Karpas-422 (cell line): ENCODE measurements at regions not wholly inside any gene's neighbourhood (a gene's known extent, or its start where the extent isn't known, plus 50 kb on each side); places are given as distances from the start of the nearest gene placed in this dataset.

Source experiments
- DNase-seq: peaks from one replicate; pipeline ENCODE4 v3.0.0-alpha.2; 2015
- H2AFZ ChIP-seq: fragments of 200-600 bp; sonication (generic); 2 replicates; pipeline ENCODE4 v1.6.1; 2014; ENCODE audit warnings: antibody characterized with exemption, low read length, mixed read lengths
- H3K27ac ChIP-seq: fragments of 200-600 bp; sonication (generic); 2 replicates; pipeline ENCODE4 v1.5.1; 2014; ENCODE audit warnings: mild to moderate bottlenecking, low read length, moderate library complexity
- H3K27me3 ChIP-seq: fragments of 200-600 bp; sonication (generic); 2 replicates; pipeline ENCODE4 v1.6.1; 2014; ENCODE audit warnings: low read length, mixed read lengths
- H3K36me3 ChIP-seq: fragments of 200-600 bp; sonication (generic); 2 replicates; pipeline ENCODE4 v1.6.1; 2014; ENCODE audit warnings: low read length, mixed read lengths; ENCODE audit not compliant: insufficient read depth
- H3K4me1 ChIP-seq: fragments of 200-600 bp; sonication (generic); 2 replicates; pipeline ENCODE4 v1.6.1; 2014; ENCODE audit warnings: mild to moderate bottlenecking, low read length, mixed read lengths
- H3K4me2 ChIP-seq: fragments of 200-600 bp; sonication (generic); 2 replicates; pipeline ENCODE4 v1.6.1; 2014; ENCODE audit warnings: low read length, low read depth, mild to moderate bottlenecking; ENCODE audit not compliant: poor library complexity, severe bottlenecking
- H3K4me3 ChIP-seq: fragments of 200-600 bp; sonication (generic); 2 replicates; pipeline ENCODE4 v1.5.1; 2014; ENCODE audit warnings: mild to moderate bottlenecking, antibody characterized with exemption, low read length, mixed read lengths
- H3K79me2 ChIP-seq: fragments of 200-600 bp; sonication (generic); 2 replicates; pipeline ENCODE4 v1.6.1; 2014; ENCODE audit warnings: mild to moderate bottlenecking, low read length, mixed read lengths
- H3K9ac ChIP-seq: fragments of 200-600 bp; sonication (generic); 2 replicates; pipeline ENCODE4 v1.6.0; 2014; ENCODE audit warnings: low read length
- H3K9me2 ChIP-seq: fragments of 200-600 bp; sonication (generic), shearing (Covaris generic); replicated peaks from 2 replicates; pipeline ENCODE4 v1.6.0; 2014; ENCODE audit warnings: mild to moderate bottlenecking, low read length, moderate library complexity; ENCODE audit not compliant: insufficient read depth
- H3K9me3 ChIP-seq: fragments of 300-700, 200-600 bp; sonication (generic); 2 replicates; pipeline ENCODE4 v1.6.1; 2014; ENCODE audit warnings: low read length, mixed read lengths
- H4K20me1 ChIP-seq: fragments of 200-600 bp; sonication (generic); 2 replicates; pipeline ENCODE4 v1.6.1; 2014; ENCODE audit warnings: mild to moderate bottlenecking, antibody characterized with exemption, low read length, low read depth; ENCODE audit not compliant: insufficient read depth

DNA sequence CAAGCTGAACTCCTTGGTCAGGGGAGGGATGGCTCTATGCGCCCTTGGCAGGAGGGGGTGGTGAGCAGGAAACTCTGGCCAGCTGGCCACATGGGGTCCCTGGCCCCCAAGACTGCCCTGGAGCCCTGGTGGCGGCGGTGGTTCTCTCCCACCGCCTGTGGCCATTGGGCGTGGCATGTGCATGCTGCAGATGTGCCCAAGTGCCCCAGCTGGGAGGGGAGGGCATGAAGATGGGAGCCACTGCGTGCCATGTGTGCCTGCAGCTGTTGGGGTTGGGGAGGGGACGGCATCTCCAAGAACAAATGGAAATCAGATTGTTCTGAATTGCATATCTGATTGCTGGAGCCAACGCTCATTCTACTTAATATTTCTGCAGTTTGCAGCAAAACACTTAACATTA, 115.7 kb upstream of the IGF1 start:
- H3K9me3 ChIP-seq, result no peaks in the 10 kb centered on the region

DNA sequence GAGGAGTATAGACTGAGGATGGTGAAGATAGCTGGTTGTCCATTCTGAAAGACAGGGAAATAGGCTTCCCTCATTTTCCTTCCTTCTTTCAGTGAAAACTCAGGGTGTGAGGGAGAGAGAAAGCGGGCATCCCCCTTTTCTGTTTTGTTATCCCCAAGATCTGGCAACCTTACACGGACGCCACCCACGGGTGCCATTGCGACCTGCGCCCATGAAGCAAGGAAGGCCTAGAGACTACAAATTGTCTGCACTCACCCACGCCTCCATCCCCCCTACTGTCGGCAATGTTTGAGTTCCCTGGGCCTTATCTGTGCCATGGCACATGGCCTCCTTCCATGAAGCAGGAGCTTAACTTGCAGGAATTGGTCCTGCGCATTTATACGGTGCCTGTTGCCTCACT, 115.0 kb upstream of the IGF1 start:
- no peak overlapping the region for H3K9ac ChIP-seq
- no peaks in the 10 kb centered on the region for H3K9me2 ChIP-seq
- no peaks in the 10 kb centered on the region for H3K27me3 ChIP-seq
- H3K36me3 ChIP-seq, result no peaks in the 10 kb centered on the region
- H3K4me2 ChIP-seq, result no peak overlapping the region
- H3K79me2 ChIP-seq, result no peaks in the 10 kb centered on the region
- H3K9me3 ChIP-seq, result no peaks in the 10 kb centered on the region
- H3K27ac ChIP-seq, result no peak overlapping the region
- DNase-seq, result no peak
- H4K20me1 ChIP-seq, result no peaks in the 10 kb centered on the region
- no peak overlapping the region for H3K4me3 ChIP-seq
- no peaks in the 10 kb centered on the region for H3K4me1 ChIP-seq
- no peak overlapping the region for H2AFZ ChIP-seq

More for the DNA sequence above, 115.7 kb upstream of the IGF1 start:
- no peaks in the 10 kb centered on the region for H3K4me1 ChIP-seq
- no peaks in the 10 kb centered on the region for H4K20me1 ChIP-seq
- H3K4me3 ChIP-seq, result no peak overlapping the region
- no peak overlapping the region for H3K27ac ChIP-seq
- H3K9ac ChIP-seq, result no peak overlapping the region
- no peaks in the 10 kb centered on the region for H3K9me2 ChIP-seq
- no peak overlapping the region for H3K4me2 ChIP-seq
- H3K36me3 ChIP-seq, result no peaks in the 10 kb centered on the region
- H2AFZ ChIP-seq, result no peak overlapping the region
- no peaks in the 10 kb centered on the region for H3K27me3 ChIP-seq
- no peak for DNase-seq
- no peaks in the 10 kb centered on the region for H3K79me2 ChIP-seq

DNA sequence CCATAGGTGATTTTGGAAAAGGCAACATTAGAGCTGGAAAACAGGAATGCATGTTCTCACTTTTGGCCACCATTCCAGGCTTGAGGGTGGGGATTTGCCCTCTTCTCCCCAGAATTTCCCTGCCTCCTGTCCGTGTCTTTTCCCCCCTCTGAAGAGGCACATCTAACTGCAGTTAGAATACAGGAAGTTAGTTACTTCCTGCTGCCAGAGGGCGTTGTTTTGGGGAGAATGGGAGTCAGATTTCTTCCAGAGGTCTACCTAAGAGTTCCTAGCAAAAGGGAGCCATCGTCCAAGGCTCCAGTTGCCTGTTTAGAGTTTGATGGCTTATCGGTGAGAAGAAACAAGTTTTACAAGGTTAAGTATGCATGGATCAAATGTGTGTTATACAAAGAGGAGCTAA, 112.8 kb upstream of the IGF1 start:
- Histone ChIP-seq H3K4me1 (no peaks in the 10 kb centered on the region), H3K36me3 (no peaks in the 10 kb centered on the region), H3K9me3 (no peaks in the 10 kb centered on the region), H3K9me2 (no peaks in the 10 kb centered on the region), H4K20me1 (no peaks in the 10 kb centered on the region), H3K9ac (no peak overlapping the region), H3K27me3 (no peaks in the 10 kb centered on the region), H3K4me3 (no peak overlapping the region), H2AFZ (no peak overlapping the region), H3K4me2 (no peak overlapping the region), H3K27ac (no peak overlapping the region), H3K79me2 (no peaks in the 10 kb centered on the region)
- DNase-seq, result no peak

DNA sequence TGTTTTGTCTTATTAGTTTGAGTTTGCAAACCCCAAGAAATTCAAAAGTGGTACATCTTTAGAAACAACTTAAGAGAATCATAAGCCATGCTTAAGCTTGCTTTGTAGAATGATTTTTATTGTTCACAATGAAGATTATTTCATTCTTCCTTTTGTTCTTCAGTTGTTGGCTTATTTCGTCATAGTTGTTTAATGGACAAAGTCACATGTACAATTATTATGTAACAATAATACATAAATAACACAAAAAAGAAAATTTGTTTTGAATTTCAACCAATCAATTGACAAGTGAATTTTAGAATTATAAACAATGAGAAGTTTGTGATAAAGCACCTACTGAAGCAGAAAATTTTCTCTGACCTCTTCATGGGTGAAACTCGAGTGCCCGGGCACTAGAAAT, 111.8 kb upstream of the IGF1 start:
- Histone ChIP-seq H4K20me1 (no peaks in the 10 kb centered on the region), H3K4me1 (no peaks in the 10 kb centered on the region), H3K79me2 (no peaks in the 10 kb centered on the region), H3K9ac (no peak overlapping the region), H3K36me3 (no peaks in the 10 kb centered on the region), H3K4me2 (no peak overlapping the region), H2AFZ (no peak overlapping the region), H3K9me2 (no peaks in the 10 kb centered on the region), H3K27ac (no peak overlapping the region), H3K4me3 (no peak overlapping the region), H3K27me3 (no peaks in the 10 kb centered on the region), H3K9me3 (no peaks in the 10 kb centered on the region)
- no peak for DNase-seq

DNA sequence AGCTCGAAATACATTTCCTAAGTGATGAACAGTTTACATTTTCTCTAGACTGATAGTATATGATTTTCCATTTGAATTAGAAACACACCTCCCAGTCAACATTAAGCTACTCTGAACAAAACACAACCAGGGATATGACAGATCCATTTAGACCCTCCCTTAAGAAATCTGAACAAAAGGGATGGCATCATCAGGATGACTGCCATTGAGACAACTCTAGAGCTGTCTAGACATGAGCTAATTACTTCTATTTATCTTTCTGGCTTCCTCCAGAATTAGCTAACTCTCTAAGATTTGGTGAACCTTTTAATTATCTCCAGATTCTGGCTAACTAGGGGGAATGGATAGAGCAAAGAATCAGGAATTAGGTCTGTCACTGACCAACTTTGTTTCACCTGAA, 92.9 kb upstream of the IGF1 start:
- Histone ChIP-seq H3K9me3 (no peaks in the 10 kb centered on the region), H2AFZ (no peak overlapping the region), H3K4me2 (no peak overlapping the region)

DNA sequence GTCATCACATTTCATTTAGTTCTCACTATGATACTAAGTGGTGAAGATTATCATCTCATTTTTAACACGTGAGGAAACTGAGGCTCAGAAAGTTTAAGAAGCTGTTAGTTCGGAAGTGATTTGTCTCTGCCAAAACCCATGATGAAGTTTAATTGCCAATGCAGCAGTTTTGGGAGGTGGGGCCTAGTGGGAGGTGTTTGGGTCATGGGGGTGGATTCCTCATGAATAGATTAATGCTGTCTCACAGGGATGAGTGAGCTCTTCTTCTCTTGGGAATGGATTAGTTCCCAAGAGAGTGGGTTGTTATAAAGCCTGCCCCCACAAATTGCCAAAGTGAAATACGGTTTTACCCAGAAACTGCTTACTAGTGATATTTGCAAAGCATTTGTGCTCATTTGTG, 91.5 kb upstream of the IGF1 start:
- no peaks in the 10 kb centered on the region for H4K20me1 ChIP-seq
- H3K79me2 ChIP-seq, result no peaks in the 10 kb centered on the region
- H3K9me2 ChIP-seq, result no peaks in the 10 kb centered on the region
- no peaks in the 10 kb centered on the region for H3K36me3 ChIP-seq
- H3K4me1 ChIP-seq, result no peaks in the 10 kb centered on the region
- H3K9ac ChIP-seq, result no peak overlapping the region
- no peak overlapping the region for H2AFZ ChIP-seq
- no peak overlapping the region for H3K4me3 ChIP-seq
- no peak overlapping the region for H3K4me2 ChIP-seq
- no peaks in the 10 kb centered on the region for H3K9me3 ChIP-seq
- no peak for DNase-seq
- H3K27me3 ChIP-seq, result no peaks in the 10 kb centered on the region
- H3K27ac ChIP-seq, result no peak overlapping the region

More for the DNA sequence above, 92.9 kb upstream of the IGF1 start:
- Histone ChIP-seq H3K4me3 (no peak overlapping the region), H3K79me2 (no peaks in the 10 kb centered on the region), H4K20me1 (no peaks in the 10 kb centered on the region), H3K27ac (no peak overlapping the region), H3K9ac (no peak overlapping the region), H3K4me1 (no peaks in the 10 kb centered on the region), H3K9me2 (no peaks in the 10 kb centered on the region), H3K36me3 (no peaks in the 10 kb centered on the region), H3K27me3 (no peaks in the 10 kb centered on the region)
- no peak for DNase-seq

DNA sequence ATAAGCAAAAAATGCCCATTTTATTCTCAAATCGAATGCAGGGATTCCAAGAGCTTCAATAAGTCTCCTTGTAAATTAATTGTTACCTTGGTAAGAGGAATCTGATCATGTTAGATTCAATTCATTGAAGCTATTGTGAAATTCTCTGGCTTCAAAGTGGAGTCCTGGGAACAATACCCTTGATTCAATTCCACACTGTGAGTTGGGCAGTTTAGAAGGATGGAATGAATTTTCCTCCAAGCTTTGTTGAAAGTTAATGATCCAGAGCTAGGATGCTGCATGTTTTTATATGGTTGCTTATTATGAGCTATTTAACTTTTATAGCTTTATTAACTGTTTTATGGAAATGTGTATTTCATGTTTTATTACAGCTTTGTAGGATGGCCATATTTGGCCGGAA, 89.9 kb upstream of the IGF1 start:
- no peak overlapping the region for H2AFZ ChIP-seq
- H3K4me3 ChIP-seq, result no peak overlapping the region
- no peak for DNase-seq
- H3K9me2 ChIP-seq, result no peaks in the 10 kb centered on the region
- H3K27ac ChIP-seq, result no peak overlapping the region
- H3K79me2 ChIP-seq, result no peaks in the 10 kb centered on the region
- H4K20me1 ChIP-seq, result no peaks in the 10 kb centered on the region
- no peak overlapping the region for H3K9ac ChIP-seq
- H3K27me3 ChIP-seq, result no peaks in the 10 kb centered on the region
- no peaks in the 10 kb centered on the region for H3K36me3 ChIP-seq
- no peaks in the 10 kb centered on the region for H3K4me1 ChIP-seq
- no peak overlapping the region for H3K4me2 ChIP-seq
- H3K9me3 ChIP-seq, result no peaks in the 10 kb centered on the region

DNA sequence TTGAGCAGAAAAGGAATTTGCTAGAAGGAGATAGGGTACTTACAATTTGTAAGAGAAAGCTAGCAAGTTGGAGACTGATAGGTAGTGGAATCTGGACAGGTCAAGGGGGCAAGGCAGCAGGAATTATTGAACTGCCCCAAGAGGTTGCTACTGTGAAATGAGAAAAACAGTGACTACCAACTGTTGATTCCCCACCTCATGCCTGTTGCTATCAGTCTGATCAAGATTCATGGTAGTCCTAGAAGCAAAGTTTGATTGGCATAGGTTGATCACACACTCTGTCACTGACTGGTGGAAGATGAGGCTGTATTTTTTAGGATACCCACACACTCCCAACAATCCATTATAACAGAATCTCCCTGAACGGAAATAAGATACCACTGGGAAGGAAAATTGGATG, 89.4 kb upstream of the IGF1 start:
- no peak for DNase-seq
- no peaks in the 10 kb centered on the region for H3K9me3 ChIP-seq
- no peak overlapping the region for H3K4me2 ChIP-seq
- H3K27ac ChIP-seq, result no peak overlapping the region
- no peaks in the 10 kb centered on the region for H4K20me1 ChIP-seq
- H3K4me1 ChIP-seq, result no peaks in the 10 kb centered on the region
- no peaks in the 10 kb centered on the region for H3K27me3 ChIP-seq
- H3K9me2 ChIP-seq, result no peaks in the 10 kb centered on the region
- H3K79me2 ChIP-seq, result no peaks in the 10 kb centered on the region
- no peak overlapping the region for H2AFZ ChIP-seq
- no peak overlapping the region for H3K9ac ChIP-seq
- no peaks in the 10 kb centered on the region for H3K36me3 ChIP-seq
- no peak overlapping the region for H3K4me3 ChIP-seq

DNA sequence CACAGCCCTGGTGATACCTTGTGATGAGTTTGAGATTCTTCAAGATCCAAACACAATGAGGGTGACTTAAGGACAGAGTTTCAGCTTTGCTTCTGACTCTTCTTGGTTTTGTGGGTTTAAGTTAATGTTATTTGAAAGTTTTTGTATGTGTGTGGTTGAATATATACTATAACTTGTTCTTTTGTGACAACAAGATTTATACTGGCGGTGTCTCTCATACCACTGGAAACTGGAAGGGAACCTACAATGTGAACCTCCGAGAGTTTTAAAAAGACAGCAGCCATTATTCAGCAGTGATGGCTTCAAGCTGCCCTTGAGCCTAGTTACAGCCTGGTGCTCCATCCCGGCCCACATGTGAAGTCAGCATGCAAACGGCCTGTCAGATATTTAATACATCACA, 87.9 kb upstream of the IGF1 start:
- Histone ChIP-seq H3K9me2 (no peaks in the 10 kb centered on the region), H3K9ac (no peak overlapping the region), H2AFZ (no peak overlapping the region), H3K4me1 (no peaks in the 10 kb centered on the region), H3K4me3 (no peak overlapping the region), H3K27me3 (no peaks in the 10 kb centered on the region), H4K20me1 (no peaks in the 10 kb centered on the region), H3K9me3 (no peaks in the 10 kb centered on the region), H3K36me3 (no peaks in the 10 kb centered on the region), H3K4me2 (no peak overlapping the region), H3K79me2 (no peaks in the 10 kb centered on the region), H3K27ac (no peak overlapping the region)
- no peak for DNase-seq
